ENCODE measurements at regions not wholly inside any gene's neighbourhood (a gene's known extent, or its start where the extent isn't known, plus 50 kb on each side); places are given as distances from the start of the nearest gene placed in this dataset.

GRCh38 chr1:103208844-103209243 is 100.5 kb upstream of the COL11A1 start:
- TF ChIP-seq POLR2A (IDR thresholded peaks at IDR 0.05; ENCODE audit: low read length) (no peak), GATA1 (IDR thresholded peaks at IDR 0.05; ENCODE audit: low read depth, low read length) (no peak)
